DND-41 (cell line): ENCODE measurements at regions not wholly inside any gene's neighbourhood (a gene's known extent, or its start where the extent isn't known, plus 50 kb on each side); places are given as distances from the start of the nearest gene placed in this dataset.

Source experiments
- CTCF ChIP-seq: IDR thresholded peaks from 2 replicates; pipeline ENCODE4 v1.5.1; 2012; ENCODE audit warnings: borderline replicate concordance, low read length, moderate library complexity, mild to moderate bottlenecking; ENCODE audit not compliant: poor library complexity, severe bottlenecking; ENCODE audit errors: extremely low read depth
- EZH2 ChIP-seq: IDR thresholded peaks from 3 replicates; pipeline ENCODE4 v1.6.1; 2012; ENCODE audit warnings: borderline replicate concordance, low read depth, mild to moderate bottlenecking, moderate library complexity, low read length, inconsistent platforms; ENCODE audit not compliant: severe bottlenecking

GRCh38 chr9:78856781-78857180, 559.9 kb downstream of the PSAT1 start:
- TF ChIP-seq CTCF: no peak
- no peak for TF ChIP-seq EZH2
